IMR-90 (cell line): ENCODE measurements at regions not wholly inside any gene's neighbourhood (a gene's known extent, or its start where the extent isn't known, plus 50 kb on each side); places are given as distances from the start of the nearest gene placed in this dataset.

Experiments used
- CEBPB ChIP-seq: IDR thresholded peaks from 2 replicates; pipeline ENCODE4 v1.6.1; 2012; ENCODE audit warnings: low read depth, low read length, improper control_type of control experiment
- CHD1 ChIP-seq: IDR thresholded peaks from 2 replicates; pipeline ENCODE4 v1.6.1; 2012; ENCODE audit warnings: low read depth, low read length, improper control_type of control experiment
- FOS ChIP-seq: fragments of 150-350 bp; IDR thresholded peaks from 2 replicates; pipeline ENCODE4 v1.6.1; 2016; ENCODE audit warnings: low read depth, low read length
- MXI1 ChIP-seq: IDR thresholded peaks from 2 replicates; pipeline ENCODE4 v1.6.1; 2012; ENCODE audit warnings: low read depth, mild to moderate bottlenecking, low read length, moderate library complexity, borderline replicate concordance
- POLR2A ChIP-seq: IDR thresholded peaks from 2 replicates; pipeline ENCODE4 v1.6.1; 2012; ENCODE audit warnings: mild to moderate bottlenecking, low read depth, low read length
- RAD21 ChIP-seq: IDR thresholded peaks from 2 replicates; pipeline ENCODE4 v1.6.1; 2012; ENCODE audit warnings: low read length, improper control_type of control experiment
- TF ChIP-seq, protein P1 (sequence below): conservative IDR thresholded peaks from 2 replicates; pipeline ENCODE4 v1.5.1; 2012; ENCODE audit warnings: mild to moderate bottlenecking, low read depth, low read length, improper control_type of control experiment
- TF ChIP-seq, protein P2 (sequence below): fragments of 150-350 bp; IDR thresholded peaks from 2 replicates; pipeline ENCODE4 v1.6.1; 2017; ENCODE audit warnings: mild to moderate bottlenecking, antibody characterized with exemption, low read length, low read depth

DNA sequence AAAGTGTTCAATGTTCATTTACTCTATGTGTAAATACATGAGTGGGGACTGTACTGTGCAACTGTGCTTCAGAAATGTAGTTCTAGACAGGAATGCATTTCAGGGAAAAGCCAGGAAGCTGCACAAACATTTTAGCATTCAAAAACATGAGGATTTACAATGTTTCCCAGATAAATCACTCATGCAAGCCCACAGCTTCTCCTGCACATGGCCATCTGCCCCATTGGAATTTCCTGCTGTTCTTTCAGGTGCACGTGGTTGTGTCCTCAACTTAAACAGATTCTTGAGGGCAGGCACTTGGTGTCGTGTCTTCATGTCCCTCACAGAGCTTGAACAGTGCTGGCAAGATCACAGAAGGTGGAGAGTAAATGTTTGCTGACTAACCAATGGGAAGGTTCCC is 101.5 kb downstream of the UNC5CL start:
- TF ChIP-seq, protein P1, sequence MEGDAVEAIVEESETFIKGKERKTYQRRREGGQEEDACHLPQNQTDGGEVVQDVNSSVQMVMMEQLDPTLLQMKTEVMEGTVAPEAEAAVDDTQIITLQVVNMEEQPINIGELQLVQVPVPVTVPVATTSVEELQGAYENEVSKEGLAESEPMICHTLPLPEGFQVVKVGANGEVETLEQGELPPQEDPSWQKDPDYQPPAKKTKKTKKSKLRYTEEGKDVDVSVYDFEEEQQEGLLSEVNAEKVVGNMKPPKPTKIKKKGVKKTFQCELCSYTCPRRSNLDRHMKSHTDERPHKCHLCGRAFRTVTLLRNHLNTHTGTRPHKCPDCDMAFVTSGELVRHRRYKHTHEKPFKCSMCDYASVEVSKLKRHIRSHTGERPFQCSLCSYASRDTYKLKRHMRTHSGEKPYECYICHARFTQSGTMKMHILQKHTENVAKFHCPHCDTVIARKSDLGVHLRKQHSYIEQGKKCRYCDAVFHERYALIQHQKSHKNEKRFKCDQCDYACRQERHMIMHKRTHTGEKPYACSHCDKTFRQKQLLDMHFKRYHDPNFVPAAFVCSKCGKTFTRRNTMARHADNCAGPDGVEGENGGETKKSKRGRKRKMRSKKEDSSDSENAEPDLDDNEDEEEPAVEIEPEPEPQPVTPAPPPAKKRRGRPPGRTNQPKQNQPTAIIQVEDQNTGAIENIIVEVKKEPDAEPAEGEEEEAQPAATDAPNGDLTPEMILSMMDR: no peak
- no peak for TF ChIP-seq POLR2A
- TF ChIP-seq RAD21: no peak
- TF ChIP-seq, protein P2, sequence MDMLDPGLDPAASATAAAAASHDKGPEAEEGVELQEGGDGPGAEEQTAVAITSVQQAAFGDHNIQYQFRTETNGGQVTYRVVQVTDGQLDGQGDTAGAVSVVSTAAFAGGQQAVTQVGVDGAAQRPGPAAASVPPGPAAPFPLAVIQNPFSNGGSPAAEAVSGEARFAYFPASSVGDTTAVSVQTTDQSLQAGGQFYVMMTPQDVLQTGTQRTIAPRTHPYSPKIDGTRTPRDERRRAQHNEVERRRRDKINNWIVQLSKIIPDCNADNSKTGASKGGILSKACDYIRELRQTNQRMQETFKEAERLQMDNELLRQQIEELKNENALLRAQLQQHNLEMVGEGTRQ: no peak
- TF ChIP-seq FOS: no peak
- TF ChIP-seq CHD1: no peak
- TF ChIP-seq MXI1: peak; percentile 50; the same call in 1 of the 2 replicates
- no peak for TF ChIP-seq CEBPB
